Neural progenitor cell (in vitro differentiated cells): ENCODE measurements at regions not wholly inside any gene's neighbourhood (a gene's known extent, or its start where the extent isn't known, plus 50 kb on each side); places are given as distances from the start of the nearest gene placed in this dataset.

Source experiments
- DNase-seq: peaks from one replicate; pipeline ENCODE4 v3.0.0-alpha.2; 2016; ENCODE audit warnings: low spot score
- H2AFZ ChIP-seq: fragments of 200-600 bp; sonication (generic); replicated peaks from 2 replicates; pipeline ENCODE4 v1.6.1; 2016; ENCODE audit warnings: antibody characterized with exemption
- H3F3A ChIP-seq: fragments of 200-600 bp; sonication (generic); 2 replicates; pipeline ENCODE4 v1.6.1; 2016; ENCODE audit warnings: antibody characterized with exemption, low read depth
- H3K27ac ChIP-seq: fragments of 200-600 bp; sonication (generic); 2 replicates; pipeline ENCODE4 v1.5.1; 2016; ENCODE audit warnings: mild to moderate bottlenecking
- H3K27me3 ChIP-seq: fragments of 200-600 bp; sonication (generic); 2 replicates; pipeline ENCODE4 v1.6.1; 2016; ENCODE audit warnings: mild to moderate bottlenecking, moderate library complexity
- H3K36me3 ChIP-seq: fragments of 200-600 bp; sonication (generic); 2 replicates; pipeline ENCODE4 v1.5.1; 2016
- H3K4me1 ChIP-seq: fragments of 200-600 bp; sonication (generic); 2 replicates; pipeline ENCODE4 v1.6.1; 2016; ENCODE audit warnings: mixed run types
- H3K4me2 ChIP-seq: fragments of 200-600 bp; sonication (generic); 2 replicates; pipeline ENCODE4 v1.6.1; 2016
- H3K4me3 ChIP-seq: fragments of 200-600 bp; sonication (generic); 2 replicates; pipeline ENCODE4 v1.5.1; 2016
- H3K79me2 ChIP-seq: fragments of 200-600 bp; sonication (generic); 2 replicates; pipeline ENCODE4 v1.6.1; 2016; ENCODE audit warnings: low read depth
- H3K9ac ChIP-seq: fragments of 200-600 bp; sonication (generic); 2 replicates; pipeline ENCODE4 v1.6.1; 2016
- H3K9me3 ChIP-seq: fragments of 200-600 bp; sonication (generic); 2 replicates; pipeline ENCODE4 v1.5.1; 2016; ENCODE audit warnings: low read depth
- H4K20me1 ChIP-seq: fragments of 200-600 bp; sonication (generic); 2 replicates; pipeline ENCODE4 v1.6.1; 2016; ENCODE audit warnings: low read depth
- H3K27ac Mint-ChIP-seq: 3 replicates; pipeline ENCODE4 v1.8.0; 2021; ENCODE audit warnings: mixed read lengths
- H3K27me3 Mint-ChIP-seq: 2 replicates; pipeline ENCODE4 v1.8.0; 2022; ENCODE audit warnings: low read depth, mild to moderate bottlenecking, inconsistent platforms, moderate library complexity, mixed read lengths; ENCODE audit not compliant: insufficient read depth
- H3K36me3 Mint-ChIP-seq: 3 replicates; pipeline ENCODE4 v1.8.0; 2021; ENCODE audit warnings: mixed read lengths
- H3K4me1 Mint-ChIP-seq: 3 replicates; pipeline ENCODE4 v1.8.0; 2021; ENCODE audit warnings: mixed read lengths
- H3K4me3 Mint-ChIP-seq: 3 replicates; pipeline ENCODE4 v1.8.0; 2021; ENCODE audit warnings: mild to moderate bottlenecking, moderate library complexity, mixed read lengths
- H3K9me3 Mint-ChIP-seq: 3 replicates; pipeline ENCODE4 v1.8.0; 2020; ENCODE audit warnings: mixed read lengths
- CTCF ChIP-seq: fragments of 200-600 bp; sonication (generic); IDR thresholded peaks from 2 replicates; pipeline ENCODE4 v1.5.1; 2017; ENCODE audit warnings: antibody characterized with exemption, mild to moderate bottlenecking
- EZH2 ChIP-seq: fragments of 200-600 bp; sonication (generic); IDR thresholded peaks from 2 replicates; pipeline ENCODE4 v1.6.1; 2017; ENCODE audit warnings: antibody characterized with exemption, mild to moderate bottlenecking, moderate library complexity
- EZH2phosphoT487 ChIP-seq: fragments of 200-600 bp; sonication (generic); IDR thresholded peaks from 2 replicates; pipeline ENCODE4 v1.6.1; 2017; ENCODE audit warnings: antibody characterized with exemption

GRCh38 chr4:130143656-130144055, 1047.7 kb downstream of the C4orf33 start:
- Histone ChIP-seq H3K4me2 (no peak overlapping the region), H2AFZ (no peak overlapping the region), H3K9me3 (no peaks in the 10 kb centered on the region), H3K4me3 (no peak overlapping the region), H3K4me1 (peaks cover 10% of the 10 kb centered on the region), H3F3A (no peaks in the 10 kb centered on the region), H4K20me1 (no peaks in the 10 kb centered on the region), H3K27me3 (no peaks in the 10 kb centered on the region), H3K27ac (no peak overlapping the region), H3K36me3 (no peaks in the 10 kb centered on the region), H3K9ac (no peak overlapping the region), H3K79me2 (no peaks in the 10 kb centered on the region)
- DNase-seq, result no peak
- Mint-ChIP-seq H3K36me3 (no peaks in the 10 kb centered on the region), H3K4me3 (no peak overlapping the region), H3K4me1 (peaks cover 21% of the 10 kb centered on the region), H3K27ac (no peak overlapping the region), H3K9me3 (no peaks in the 10 kb centered on the region), H3K27me3 (no peaks in the 10 kb centered on the region)
- TF ChIP-seq CTCF (no peak), EZH2phosphoT487 (no peak), EZH2 (no peak)

- H3K36me3 ChIP-seq, result no peaks in the 10 kb centered on the region
- Mint-ChIP-seq H3K27me3 (peaks cover 2% of the 10 kb centered on the region), H3K4me3 (no peak overlapping the region), H3K27ac (peak overlapping the region; percentile 80), H3K36me3 (no peaks in the 10 kb centered on the region), H3K9me3 (no peaks in the 10 kb centered on the region), H3K4me1 (peaks cover 27% of the 10 kb centered on the region)
- H3K79me2 ChIP-seq, result no peaks in the 10 kb centered on the region
- peaks cover 10% of the 10 kb centered on the region for H3K4me1 ChIP-seq
- H4K20me1 ChIP-seq, result no peaks in the 10 kb centered on the region
- H3K27me3 ChIP-seq, result no peaks in the 10 kb centered on the region
- no peak overlapping the region for H2AFZ ChIP-seq
- TF ChIP-seq EZH2 (no peak), CTCF (no peak), EZH2phosphoT487 (no peak)
- no peak overlapping the region for H3K9ac ChIP-seq
- H3K4me2 ChIP-seq, result no peak overlapping the region
- no peak overlapping the region for H3K4me3 ChIP-seq
- H3F3A ChIP-seq, result no peaks in the 10 kb centered on the region
- no peak for DNase-seq
- no peaks in the 10 kb centered on the region for H3K9me3 ChIP-seq
- H3K27ac ChIP-seq, result no peak overlapping the region
Observed at GRCh38 chr4:130146773-130147172, 1050.8 kb downstream of the C4orf33 start.

- Mint-ChIP-seq H3K4me1 (peaks cover 27% of the 10 kb centered on the region), H3K27me3 (peaks cover 2% of the 10 kb centered on the region), H3K4me3 (no peak overlapping the region), H3K9me3 (no peaks in the 10 kb centered on the region), H3K36me3 (no peaks in the 10 kb centered on the region), H3K27ac (peak overlapping the region; percentile 80)
- no peak overlapping the region for H3K4me2 ChIP-seq
- no peaks in the 10 kb centered on the region for H4K20me1 ChIP-seq
- peak; percentile 49 for DNase-seq
- no peaks in the 10 kb centered on the region for H3K79me2 ChIP-seq
- H3K4me1 ChIP-seq, result peaks cover 10% of the 10 kb centered on the region
- TF ChIP-seq CTCF (no peak), EZH2 (no peak), EZH2phosphoT487 (no peak)
- no peak overlapping the region for H3K27ac ChIP-seq
- H3K4me3 ChIP-seq, result no peak overlapping the region
- H3F3A ChIP-seq, result no peaks in the 10 kb centered on the region
- no peak overlapping the region for H2AFZ ChIP-seq
- H3K27me3 ChIP-seq, result no peaks in the 10 kb centered on the region
- H3K36me3 ChIP-seq, result no peaks in the 10 kb centered on the region
- H3K9me3 ChIP-seq, result no peaks in the 10 kb centered on the region
- H3K9ac ChIP-seq, result no peak overlapping the region
Observed at GRCh38 chr4:130147641-130148040, 1051.7 kb downstream of the C4orf33 start.
